HUES48 (cell line): ENCODE measurements at regions not wholly inside any gene's neighbourhood (a gene's known extent, or its start where the extent isn't known, plus 50 kb on each side); places are given as distances from the start of the nearest gene placed in this dataset.
A peak's percentile ranks its signal among the peaks of the same experiment; 100 is the strongest.
"Not testable (repeated sequence)": the region's sequence is repeated elsewhere in the genome, so short reads cannot be mapped to it uniquely, and the experiment has no call there.

Source experiments
- H3K27ac ChIP-seq: one replicate; pipeline ENCODE4 v1.7.0; 2013; ENCODE audit warnings: low read depth, low read length, inconsistent platforms
- H3K27me3 ChIP-seq: 2 replicates; pipeline ENCODE4 v1.6.1; 2013; ENCODE audit warnings: mild to moderate bottlenecking, low read length; ENCODE audit not compliant: control insufficient read depth, insufficient read depth
- H3K36me3 ChIP-seq: 2 replicates; pipeline ENCODE4 v1.6.1; 2013; ENCODE audit warnings: low read length; ENCODE audit not compliant: control insufficient read depth, insufficient read depth
- H3K4me1 ChIP-seq: 2 replicates; pipeline ENCODE4 v1.6.1; 2013; ENCODE audit warnings: mild to moderate bottlenecking, low read length; ENCODE audit not compliant: control insufficient read depth, insufficient read depth
- H3K4me3 ChIP-seq: 2 replicates; pipeline ENCODE4 v1.5.1; 2013; ENCODE audit warnings: mild to moderate bottlenecking, low read depth, low read length
- H3K9ac ChIP-seq: 2 replicates; pipeline ENCODE4 v1.6.1; 2013; ENCODE audit warnings: mild to moderate bottlenecking, low read depth, low read length, moderate library complexity
- H3K9me3 ChIP-seq: 2 replicates; pipeline ENCODE4 v1.6.1; 2013; ENCODE audit warnings: low read length; ENCODE audit not compliant: control insufficient read depth, insufficient read depth

DNA sequence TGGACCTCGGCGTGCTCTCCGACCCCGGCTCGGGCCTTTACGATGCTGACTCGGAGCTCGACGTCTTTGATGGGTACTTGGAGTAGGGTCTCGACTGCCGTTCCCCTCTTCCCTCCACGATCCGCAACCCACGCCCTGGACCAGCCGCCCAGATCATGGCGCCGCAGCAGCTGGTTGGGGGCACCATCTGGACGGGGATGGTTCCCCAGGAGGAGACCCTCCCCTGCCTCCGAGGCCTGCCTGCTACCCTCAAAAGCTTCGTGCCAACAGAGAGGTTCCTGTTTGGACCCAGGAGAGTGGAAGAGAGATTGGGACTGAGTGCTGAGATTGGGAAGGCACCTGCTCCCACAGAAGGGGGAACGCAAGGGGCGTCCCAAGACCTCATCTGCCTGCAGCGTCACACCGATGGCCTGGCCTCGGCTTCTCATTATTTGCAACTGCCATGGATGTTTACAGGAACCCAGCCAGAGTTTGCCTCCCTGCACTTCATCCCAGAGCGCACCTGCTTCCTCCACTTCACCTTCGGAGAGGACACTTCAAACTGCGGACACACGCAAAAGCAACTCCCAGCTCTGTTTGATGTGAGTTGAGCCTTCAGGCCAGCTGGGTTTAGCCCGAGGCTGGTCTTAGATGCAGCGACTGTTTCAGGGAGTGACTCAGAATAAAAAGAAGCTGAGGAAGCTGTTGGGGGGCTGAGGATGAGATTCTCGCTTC, 58.9 kb downstream of the GOLGA6L7 start:
- H3K27me3 ChIP-seq, H3K27ac ChIP-seq, H3K4me1 ChIP-seq, H3K9ac ChIP-seq, H3K36me3 ChIP-seq, H3K9me3 ChIP-seq: not testable (repeated sequence)
- H3K4me3 ChIP-seq: peak overlapping the region; percentile 51

- H3K4me3 ChIP-seq, H3K27me3 ChIP-seq, H3K27ac ChIP-seq: not testable (repeated sequence)
These were observed 59.6 kb downstream of the GOLGA6L7 start for GRCh38 chr15:28788649-28789400.

GRCh38 chr15:28788176-28788575, 60.3 kb downstream of the GOLGA6L7 start:
- not testable (repeated sequence) for H3K9ac ChIP-seq, H3K27me3 ChIP-seq, H3K9me3 ChIP-seq, H3K36me3 ChIP-seq, H3K27ac ChIP-seq, H3K4me3 ChIP-seq, H3K4me1 ChIP-seq

More at GRCh38 chr15:28788649-28789400, 59.6 kb downstream of the GOLGA6L7 start:
- not testable (repeated sequence) for H3K36me3 ChIP-seq, H3K9ac ChIP-seq, H3K9me3 ChIP-seq, H3K4me1 ChIP-seq

DNA sequence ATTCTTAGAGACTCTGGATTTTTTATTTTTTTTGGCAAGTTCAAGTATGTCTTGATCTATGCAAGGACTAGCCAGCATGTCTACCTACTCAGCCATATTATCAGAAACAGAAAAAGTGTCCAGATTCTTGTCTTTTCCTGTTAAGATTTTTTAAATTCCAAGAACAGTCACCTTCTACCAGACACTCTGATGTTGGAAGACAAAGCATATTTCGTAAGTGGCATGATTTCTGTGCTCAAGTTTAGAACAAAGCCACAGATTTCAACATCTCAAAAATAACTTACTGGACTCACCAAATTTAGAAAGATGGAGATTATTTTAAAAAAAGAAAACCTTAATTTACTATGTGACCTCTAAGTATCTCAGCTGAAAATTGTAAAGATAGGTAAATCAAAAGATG, 61.9 kb downstream of the GOLGA6L7 start:
- Histone ChIP-seq H3K4me1 (no peaks in the 10 kb centered on the region), H3K9ac (no peak overlapping the region), H3K27ac (no peak overlapping the region), H3K9me3 (no peaks in the 10 kb centered on the region), H3K36me3 (no peaks in the 10 kb centered on the region), H3K27me3 (peaks cover 4% of the 10 kb centered on the region; the same call in 1 of the 2 replicates), H3K4me3 (no peak overlapping the region)

- H3K9me3 ChIP-seq, H3K27me3 ChIP-seq, H3K9ac ChIP-seq, H3K4me3 ChIP-seq, H3K36me3 ChIP-seq, H3K27ac ChIP-seq, H3K4me1 ChIP-seq: not testable (repeated sequence)
These were observed 63.9 kb downstream of the GOLGA6L7 start for GRCh38 chr15:28784347-28785163.

DNA sequence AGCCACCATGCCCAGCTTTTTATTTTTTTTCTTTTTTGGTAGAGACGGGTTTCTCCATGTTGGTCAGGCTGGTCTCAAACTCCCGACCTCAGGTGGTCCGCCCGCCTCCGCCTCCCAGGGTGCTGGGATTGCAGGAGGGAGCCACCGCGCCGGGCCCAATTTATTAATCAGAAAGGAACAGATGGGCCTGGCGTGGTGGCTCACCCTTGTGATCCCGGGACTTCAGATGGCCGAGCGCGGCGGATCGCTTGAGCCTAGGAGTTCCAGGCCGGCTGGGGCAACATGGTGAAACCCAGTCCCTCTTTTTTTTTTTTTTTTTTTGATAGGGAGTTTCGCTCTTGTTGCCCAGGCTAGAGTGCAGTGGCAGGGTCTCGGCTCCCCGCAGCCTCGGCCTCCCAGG, 64.6 kb downstream of the GOLGA6L7 start:
- Histone ChIP-seq H3K36me3 (no peaks in the 10 kb centered on the region), H3K9ac (no peak overlapping the region)

DNA sequence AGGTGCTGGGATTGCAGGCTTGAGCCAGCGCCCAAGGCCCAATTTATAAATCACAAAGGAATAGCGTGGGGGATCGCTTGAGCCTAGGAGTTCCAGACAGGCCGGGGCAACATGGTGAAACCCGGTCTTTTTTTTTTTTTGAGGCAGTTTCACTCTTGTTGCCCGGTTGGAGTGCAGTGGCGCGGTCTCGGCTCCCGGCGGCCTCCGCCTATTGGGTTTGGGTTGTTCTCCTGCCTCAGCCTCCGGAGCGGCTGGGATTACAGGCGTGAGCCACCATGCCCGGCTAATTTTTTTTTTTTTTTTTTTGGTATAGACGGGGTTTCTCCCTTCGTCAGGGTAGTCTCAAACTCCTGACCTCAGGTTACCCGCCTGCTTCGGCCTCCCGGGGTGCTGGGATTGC, 65.0 kb downstream of the GOLGA6L7 start:
- Histone ChIP-seq H3K36me3 (no peaks in the 10 kb centered on the region), H3K9ac (no peak overlapping the region), H3K27ac (no peak overlapping the region), H3K9me3 (no peaks in the 10 kb centered on the region), H3K27me3 (no peaks in the 10 kb centered on the region; the same call in 1 of the 2 replicates), H3K4me1 (no peaks in the 10 kb centered on the region), H3K4me3 (no peak overlapping the region)

More for the DNA sequence above, 64.6 kb downstream of the GOLGA6L7 start:
- no peaks in the 10 kb centered on the region for H3K4me1 ChIP-seq
- H3K4me3 ChIP-seq: no peak overlapping the region
- no peaks in the 10 kb centered on the region for H3K9me3 ChIP-seq
- H3K27me3 ChIP-seq: no peaks in the 10 kb centered on the region; the same call in 1 of the 2 replicates
- no peak overlapping the region for H3K27ac ChIP-seq

DNA sequence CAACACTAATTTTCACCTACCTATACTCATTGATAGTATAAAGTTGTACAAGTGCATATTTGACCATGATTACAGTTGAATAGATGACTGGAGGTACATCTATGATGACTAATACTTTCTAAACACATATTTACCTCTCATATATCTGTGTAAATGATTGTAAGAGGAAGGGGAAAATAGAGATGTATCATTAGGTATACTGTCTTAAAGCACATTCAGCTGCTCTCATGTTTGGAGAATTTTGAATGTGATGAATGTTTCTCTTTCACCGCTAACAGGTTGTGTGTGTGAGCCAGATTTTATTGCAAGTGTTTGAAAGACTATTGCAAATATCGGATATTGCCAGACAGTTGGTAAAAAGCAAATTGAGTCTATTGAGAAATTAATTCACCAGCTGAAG, 66.2 kb upstream of the GOLGA8M start:
- H3K27ac ChIP-seq, H3K9ac ChIP-seq, H3K4me3 ChIP-seq, H3K36me3 ChIP-seq, H3K9me3 ChIP-seq, H3K4me1 ChIP-seq, H3K27me3 ChIP-seq: not testable (repeated sequence)

DNA sequence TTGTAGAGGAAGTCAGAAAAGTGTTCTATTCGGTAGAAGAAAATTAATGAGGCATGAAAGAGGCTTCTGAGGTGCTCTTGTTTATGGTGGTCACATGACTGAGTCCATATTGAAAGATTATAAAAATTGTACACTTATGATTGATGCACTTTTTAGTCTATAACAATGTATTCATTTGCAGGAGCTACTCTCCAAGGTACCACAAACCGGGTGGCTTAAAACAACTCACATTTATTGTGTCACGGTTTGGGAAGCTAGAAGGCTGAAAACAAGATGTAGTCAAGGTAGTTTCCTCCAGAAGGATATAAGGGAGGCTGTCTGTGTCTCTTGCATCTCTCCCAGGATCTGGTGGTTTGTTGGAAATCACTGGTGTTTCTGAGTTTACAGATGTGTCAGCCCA, 60.6 kb upstream of the GOLGA8M start:
- not testable (repeated sequence) for H3K4me1 ChIP-seq, H3K27ac ChIP-seq, H3K27me3 ChIP-seq, H3K9me3 ChIP-seq, H3K9ac ChIP-seq, H3K4me3 ChIP-seq, H3K36me3 ChIP-seq
